DOHH2 (cell line): ENCODE measurements at regions not wholly inside any gene's neighbourhood (a gene's known extent, or its start where the extent isn't known, plus 50 kb on each side); places are given as distances from the start of the nearest gene placed in this dataset.

Experiments
- H3F3A ChIP-seq: fragments of 200-600 bp; sonication (generic), shearing (Covaris generic); 2 replicates; pipeline ENCODE4 v1.6.0; 2016; ENCODE audit warnings: antibody characterized with exemption, mild to moderate bottlenecking; ENCODE audit not compliant: control insufficient read depth, insufficient read depth
- H3K27ac ChIP-seq: fragments of 200-600 bp; sonication (generic); 2 replicates; pipeline ENCODE4 v1.5.1; 2014; ENCODE audit warnings: low read depth, mild to moderate bottlenecking, low read length, moderate library complexity
- H3K27me3 ChIP-seq: fragments of 200-600 bp; sonication (generic); 2 replicates; pipeline ENCODE4 v1.6.1; 2014; ENCODE audit warnings: mild to moderate bottlenecking, low read length, mixed read lengths; ENCODE audit not compliant: control insufficient read depth
- H3K36me3 ChIP-seq: fragments of 200-600 bp; sonication (generic); 2 replicates; pipeline ENCODE4 v1.6.1; 2014; ENCODE audit warnings: mild to moderate bottlenecking, low read length, moderate library complexity, mixed read lengths; ENCODE audit not compliant: control insufficient read depth
- H3K4me1 ChIP-seq: fragments of 200-600 bp; sonication (generic); 2 replicates; pipeline ENCODE4 v1.6.1; 2014; ENCODE audit warnings: mild to moderate bottlenecking, low read length, mixed read lengths; ENCODE audit not compliant: control insufficient read depth
- H3K4me2 ChIP-seq: fragments of 200-600 bp; sonication (generic); 2 replicates; pipeline ENCODE4 v1.6.0; 2014; ENCODE audit warnings: mild to moderate bottlenecking, low read length, moderate library complexity
- H3K4me3 ChIP-seq: fragments of 200-600 bp; sonication (generic); 2 replicates; pipeline ENCODE4 v1.5.1; 2014; ENCODE audit warnings: mild to moderate bottlenecking, low read length, mixed read lengths
- H3K79me2 ChIP-seq: fragments of 200-600 bp; sonication (generic); 2 replicates; pipeline ENCODE4 v1.6.1; 2014; ENCODE audit warnings: mild to moderate bottlenecking, low read length, mixed read lengths; ENCODE audit not compliant: control insufficient read depth
- H3K9me2 ChIP-seq: fragments of 200-600 bp; sonication (generic); replicated peaks from 2 replicates; pipeline ENCODE4 v1.6.1; 2014; ENCODE audit warnings: mild to moderate bottlenecking, low read length, mixed read lengths; ENCODE audit not compliant: control insufficient read depth
- H3K9me3 ChIP-seq: fragments of 200-600 bp; sonication (generic); 2 replicates; pipeline ENCODE4 v1.6.1; 2014; ENCODE audit warnings: antibody characterized with exemption, low read length, mixed read lengths; ENCODE audit not compliant: control insufficient read depth, insufficient read depth
- H4K20me1 ChIP-seq: fragments of 200-600 bp; sonication (generic); 2 replicates; pipeline ENCODE4 v1.6.0; 2014; ENCODE audit warnings: low read depth, mild to moderate bottlenecking, antibody characterized with exemption, low read length, moderate library complexity; ENCODE audit not compliant: control insufficient read depth, insufficient read depth
- EZH2phosphoT487 ChIP-seq: fragments of 200-600 bp; sonication (generic); IDR thresholded peaks from 2 replicates; pipeline ENCODE4 v1.6.1; 2017; ENCODE audit warnings: borderline replicate concordance, mild to moderate bottlenecking, antibody characterized with exemption, low read length, moderate library complexity, mixed read lengths
- TF ChIP-seq, protein P1 (sequence below): fragments of 200-600 bp; sonication (generic); IDR thresholded peaks from one replicate; pipeline ENCODE4 v1.5.1; 2014; ENCODE audit warnings: antibody characterized with exemption, mild to moderate bottlenecking, low read depth, low read length; ENCODE audit not compliant: poor library complexity, severe bottlenecking

DNA sequence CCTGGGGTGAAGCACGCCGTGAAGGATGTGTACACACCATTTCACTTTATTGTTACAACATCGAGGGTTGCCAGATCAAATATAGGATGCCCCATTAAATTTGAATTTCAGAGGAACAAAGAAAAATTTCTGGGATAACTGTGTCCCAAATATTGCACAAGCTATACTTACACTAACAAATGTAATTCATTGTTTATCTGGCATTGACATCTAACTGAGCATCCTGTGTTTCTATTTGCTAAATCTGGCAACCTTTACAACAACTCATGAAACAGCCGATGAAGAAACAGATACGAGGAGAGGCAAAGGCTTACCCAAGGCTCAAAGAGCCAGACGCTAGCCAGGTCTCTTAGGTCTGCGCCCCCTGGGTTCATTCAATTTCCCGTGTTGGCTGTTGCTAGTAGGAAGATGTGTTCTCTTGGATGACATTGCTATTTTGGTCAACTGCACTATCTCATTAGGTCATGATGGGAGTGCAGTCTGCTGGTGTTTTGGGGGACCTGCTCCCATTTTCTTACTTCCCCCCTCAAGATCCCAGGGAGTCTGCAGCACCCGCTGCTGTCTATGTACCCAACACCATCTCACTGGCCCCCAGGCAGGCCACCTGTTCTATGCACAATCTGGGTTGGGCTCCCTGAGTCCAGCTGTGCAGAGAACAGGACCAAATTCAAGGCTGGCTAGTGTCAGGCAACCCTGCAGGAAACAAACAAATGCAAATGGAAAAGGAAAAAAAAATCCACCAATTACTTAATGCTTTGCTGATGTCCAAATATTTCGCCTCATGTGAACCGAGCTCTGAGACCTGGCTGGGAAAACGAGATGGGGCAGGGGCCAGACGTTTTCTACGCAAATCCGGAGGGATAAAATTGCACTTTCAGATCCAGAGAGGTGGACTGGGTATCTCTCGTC, 560.9 kb downstream of the MIAT start:
- Histone ChIP-seq H3K79me2 (no peaks in the 10 kb centered on the region), H3K4me3 (no peak overlapping the region), H3K4me2 (no peak overlapping the region), H3K4me1 (no peaks in the 10 kb centered on the region), H3K27ac (no peak overlapping the region), H4K20me1 (no peaks in the 10 kb centered on the region), H3K36me3 (no peaks in the 10 kb centered on the region), H3F3A (no peaks in the 10 kb centered on the region), H3K9me3 (no peaks in the 10 kb centered on the region), H3K9me2 (no peaks in the 10 kb centered on the region), H3K27me3 (no peaks in the 10 kb centered on the region)
- no peak for TF ChIP-seq EZH2phosphoT487
- TF ChIP-seq, protein P1, sequence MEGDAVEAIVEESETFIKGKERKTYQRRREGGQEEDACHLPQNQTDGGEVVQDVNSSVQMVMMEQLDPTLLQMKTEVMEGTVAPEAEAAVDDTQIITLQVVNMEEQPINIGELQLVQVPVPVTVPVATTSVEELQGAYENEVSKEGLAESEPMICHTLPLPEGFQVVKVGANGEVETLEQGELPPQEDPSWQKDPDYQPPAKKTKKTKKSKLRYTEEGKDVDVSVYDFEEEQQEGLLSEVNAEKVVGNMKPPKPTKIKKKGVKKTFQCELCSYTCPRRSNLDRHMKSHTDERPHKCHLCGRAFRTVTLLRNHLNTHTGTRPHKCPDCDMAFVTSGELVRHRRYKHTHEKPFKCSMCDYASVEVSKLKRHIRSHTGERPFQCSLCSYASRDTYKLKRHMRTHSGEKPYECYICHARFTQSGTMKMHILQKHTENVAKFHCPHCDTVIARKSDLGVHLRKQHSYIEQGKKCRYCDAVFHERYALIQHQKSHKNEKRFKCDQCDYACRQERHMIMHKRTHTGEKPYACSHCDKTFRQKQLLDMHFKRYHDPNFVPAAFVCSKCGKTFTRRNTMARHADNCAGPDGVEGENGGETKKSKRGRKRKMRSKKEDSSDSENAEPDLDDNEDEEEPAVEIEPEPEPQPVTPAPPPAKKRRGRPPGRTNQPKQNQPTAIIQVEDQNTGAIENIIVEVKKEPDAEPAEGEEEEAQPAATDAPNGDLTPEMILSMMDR: no peak

DNA sequence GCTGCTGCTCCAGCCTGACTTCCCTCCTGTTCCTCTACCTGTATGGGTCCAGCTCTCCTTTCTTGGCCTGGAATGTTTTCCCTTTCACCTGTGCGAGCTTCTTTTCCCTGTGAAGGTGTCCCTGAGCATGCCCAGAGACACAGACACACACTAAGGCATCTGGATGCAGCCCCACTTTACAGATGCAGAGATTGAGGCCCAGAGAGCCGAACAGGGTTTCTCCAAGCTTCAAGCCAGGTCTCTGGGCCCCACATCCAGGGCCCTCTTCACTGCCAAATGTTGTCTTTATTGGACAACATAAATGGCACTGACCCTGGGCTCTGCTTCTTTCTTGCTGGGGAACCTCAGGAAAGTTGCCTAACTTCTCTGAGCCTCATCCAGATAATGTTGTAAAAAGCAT, 561.6 kb downstream of the MIAT start:
- Histone ChIP-seq H3K4me2 (no peak overlapping the region), H3F3A (no peaks in the 10 kb centered on the region), H3K4me3 (no peak overlapping the region), H3K27ac (no peak overlapping the region), H3K79me2 (no peaks in the 10 kb centered on the region), H3K9me3 (no peaks in the 10 kb centered on the region), H3K4me1 (no peaks in the 10 kb centered on the region), H3K27me3 (no peaks in the 10 kb centered on the region; the same call in 1 of the 2 replicates), H4K20me1 (no peaks in the 10 kb centered on the region), H3K36me3 (no peaks in the 10 kb centered on the region), H3K9me2 (no peaks in the 10 kb centered on the region)
- TF ChIP-seq, protein P1: no peak
- no peak for TF ChIP-seq EZH2phosphoT487

DNA sequence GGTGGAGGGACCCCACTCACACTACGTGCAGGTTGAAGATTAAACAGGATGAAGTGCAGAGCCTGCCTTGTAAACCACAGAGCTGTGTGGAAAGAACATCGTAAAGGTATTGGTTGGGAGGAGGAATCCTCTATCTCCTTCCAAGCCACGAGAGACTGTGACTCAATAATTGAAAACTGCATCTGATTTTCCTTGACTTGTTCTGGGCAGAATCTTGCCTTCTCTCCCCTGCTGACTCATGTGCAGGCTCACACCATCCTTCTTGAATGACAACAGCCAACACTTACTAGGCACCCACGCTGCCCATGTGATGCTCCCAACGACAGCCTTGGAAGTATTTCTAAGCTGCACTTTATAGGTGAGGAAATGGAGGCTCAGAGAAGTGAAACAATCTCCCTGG, 563.0 kb downstream of the MIAT start:
- TF ChIP-seq EZH2phosphoT487: no peak
- TF ChIP-seq, protein P1: no peak
- Histone ChIP-seq H3K4me1 (no peaks in the 10 kb centered on the region), H4K20me1 (no peaks in the 10 kb centered on the region), H3K27ac (no peak overlapping the region), H3K9me3 (no peaks in the 10 kb centered on the region), H3F3A (no peaks in the 10 kb centered on the region), H3K79me2 (no peaks in the 10 kb centered on the region), H3K9me2 (no peaks in the 10 kb centered on the region), H3K4me2 (no peak overlapping the region), H3K27me3 (peaks cover 2% of the 10 kb centered on the region), H3K4me3 (no peak overlapping the region), H3K36me3 (no peaks in the 10 kb centered on the region)
